ENCODE measurements at regions not wholly inside any gene's neighbourhood (a gene's known extent, or its start where the extent isn't known, plus 50 kb on each side); places are given as distances from the start of the nearest gene placed in this dataset.

- H3K27me3 ChIP-seq (ENCODE audit: control insufficient read depth, insufficient read depth, low read length) = no peaks in the 10 kb centered on the region
- no peak overlapping the region for H3K4me2 ChIP-seq (ENCODE audit: low read length)
These were observed 1491.0 kb upstream of the MIR17HG start for GRCh38 chr13:89856512-89856911.

GRCh38 chr13:89857502-89857901 lies 1490.0 kb upstream of the MIR17HG start:
- Histone ChIP-seq H2AFZ (no peak overlapping the region), H3K4me3 (ENCODE audit: low read depth, low read length) (no peak overlapping the region), H3K79me2 (no peaks in the 10 kb centered on the region)

More at GRCh38 chr13:89856512-89856911, 1491.0 kb upstream of the MIR17HG start:
- Histone ChIP-seq H3K27ac (no peak overlapping the region), H3K79me2 (no peaks in the 10 kb centered on the region), H2AFZ (no peak overlapping the region), H3K36me3 (ENCODE audit: control insufficient read depth, insufficient read depth, low read length) (no peaks in the 10 kb centered on the region), H3K4me3 (ENCODE audit: low read depth, low read length) (no peak overlapping the region), H3K9ac (no peak overlapping the region), H3K9me3 (ENCODE audit: control insufficient read depth, low read length) (no peaks in the 10 kb centered on the region), H3K4me1 (no peaks in the 10 kb centered on the region)
- no peak for TF ChIP-seq CTCF (IDR thresholded peaks at IDR 0.05)

GRCh38 chr13:89862011-89862690 lies 1485.3 kb upstream of the MIR17HG start:
- TF ChIP-seq CTCF (IDR thresholded peaks at IDR 0.05) = no peak
- no peaks in the 10 kb centered on the region for H3K36me3 ChIP-seq (ENCODE audit: control insufficient read depth, insufficient read depth, low read length)
- H3K9ac ChIP-seq = no peak overlapping the region
- H3K4me3 ChIP-seq (ENCODE audit: low read depth, low read length) = no peak overlapping the region
- no peaks in the 10 kb centered on the region for H3K9me3 ChIP-seq (ENCODE audit: control insufficient read depth, low read length)
- no peaks in the 10 kb centered on the region for H3K79me2 ChIP-seq
- no peaks in the 10 kb centered on the region for H3K4me1 ChIP-seq
- H2AFZ ChIP-seq = no peak overlapping the region
- no peaks in the 10 kb centered on the region for H3K27me3 ChIP-seq (ENCODE audit: control insufficient read depth, insufficient read depth, low read length)
- H3K27ac ChIP-seq = no peak overlapping the region
- no peak overlapping the region for H3K4me2 ChIP-seq (ENCODE audit: low read length)

More at GRCh38 chr13:89857502-89857901, 1490.0 kb upstream of the MIR17HG start:
- Histone ChIP-seq H3K4me1 (no peaks in the 10 kb centered on the region), H3K9me3 (ENCODE audit: control insufficient read depth, low read length) (no peaks in the 10 kb centered on the region), H3K4me2 (ENCODE audit: low read length) (no peak overlapping the region), H3K27ac (no peak overlapping the region), H3K9ac (no peak overlapping the region), H3K27me3 (ENCODE audit: control insufficient read depth, insufficient read depth, low read length) (no peaks in the 10 kb centered on the region), H3K36me3 (ENCODE audit: control insufficient read depth, insufficient read depth, low read length) (no peaks in the 10 kb centered on the region)
- no peak for TF ChIP-seq CTCF (IDR thresholded peaks at IDR 0.05)

GRCh38 chr13:89862691-89863036 lies 1484.8 kb upstream of the MIR17HG start:
- Histone ChIP-seq H3K4me3 (ENCODE audit: low read depth, low read length) (no peak overlapping the region), H2AFZ (no peak overlapping the region), H3K27ac (no peak overlapping the region), H3K4me1 (no peaks in the 10 kb centered on the region), H3K27me3 (ENCODE audit: control insufficient read depth, insufficient read depth, low read length) (no peaks in the 10 kb centered on the region), H3K9me3 (ENCODE audit: control insufficient read depth, low read length) (no peaks in the 10 kb centered on the region), H3K4me2 (ENCODE audit: low read length) (no peak overlapping the region), H3K9ac (no peak overlapping the region), H3K36me3 (ENCODE audit: control insufficient read depth, insufficient read depth, low read length) (no peaks in the 10 kb centered on the region), H3K79me2 (no peaks in the 10 kb centered on the region)
- TF ChIP-seq CTCF (IDR thresholded peaks at IDR 0.05) = no peak

Data from parathyroid adenoma (tissue), 2 donors.